GM03348 (cell line): ENCODE measurements at regions not wholly inside any gene's neighbourhood (a gene's known extent, or its start where the extent isn't known, plus 50 kb on each side); places are given as distances from the start of the nearest gene placed in this dataset.
"Not testable (repeated sequence)": the region's sequence is repeated elsewhere in the genome, so short reads cannot be mapped to it uniquely, and the experiment has no call there.

Source experiments
- DNase-seq: peaks from one replicate; pipeline ENCODE4 v3.0.0; 2012; ENCODE audit warnings: low spot score

DNA sequence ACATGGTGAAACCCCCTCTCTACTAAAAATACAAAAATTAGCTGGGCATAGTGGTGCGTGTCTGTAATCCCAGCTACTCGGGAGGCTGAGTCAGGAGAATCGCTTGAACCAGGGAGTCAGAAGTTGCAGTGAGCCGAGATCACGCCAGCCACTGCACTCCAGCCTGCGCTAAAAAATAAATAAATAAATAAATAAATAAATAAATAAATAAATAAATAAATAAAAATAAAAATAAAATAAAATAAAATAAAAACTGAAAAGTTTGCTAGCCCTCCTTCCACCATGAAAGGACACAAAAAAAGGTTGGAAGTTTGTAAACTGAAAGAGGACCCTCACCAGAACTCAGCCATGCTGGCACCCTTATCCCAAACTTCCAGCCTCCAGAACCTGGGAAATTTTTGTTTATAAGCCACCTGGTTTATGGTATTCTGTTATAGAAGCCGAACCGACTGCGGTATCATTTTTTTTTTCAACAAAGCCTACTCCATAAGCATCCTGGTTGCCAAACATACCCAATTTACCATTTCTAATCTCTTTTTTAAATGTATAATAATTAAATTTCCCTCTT, 448.2 kb downstream of the SEMA3D start:
- DNase-seq, result no peak

DNA sequence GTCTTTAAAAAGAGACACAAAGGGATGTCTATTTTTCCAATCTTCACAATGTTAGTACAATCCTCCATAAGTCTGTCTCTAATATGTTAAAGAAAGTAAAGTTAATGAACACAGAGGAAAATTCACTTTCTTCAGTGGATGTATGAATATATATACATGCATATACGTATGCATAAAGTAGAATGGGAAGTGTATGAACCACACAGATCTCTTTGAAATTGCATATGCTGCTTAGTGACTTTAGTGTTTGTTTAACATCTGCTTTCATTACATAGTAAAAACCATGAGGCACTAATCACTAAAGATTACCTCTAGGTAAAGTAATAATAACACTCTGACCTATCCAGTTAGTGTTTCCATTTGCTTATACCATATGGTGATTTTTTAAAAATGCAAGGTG, 451.2 kb downstream of the SEMA3D start:
- no peak for DNase-seq

DNA sequence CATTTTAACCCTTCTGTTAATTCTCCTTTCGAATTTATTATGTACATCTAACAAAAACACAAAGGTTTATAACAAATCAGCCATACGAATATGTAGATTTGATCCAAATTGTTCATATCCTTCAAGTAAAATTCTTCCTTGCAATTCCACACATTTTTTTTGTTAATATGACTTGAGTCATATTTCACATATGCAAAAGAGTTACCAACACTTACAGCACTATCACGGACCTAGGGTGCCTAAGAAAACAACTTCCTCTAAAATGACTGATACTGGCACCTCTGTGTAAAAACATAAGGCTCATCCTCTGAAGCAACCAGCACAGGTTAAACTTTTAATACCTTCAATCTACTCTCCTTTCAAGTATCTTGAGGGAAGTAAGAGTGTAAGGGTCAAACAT, 451.8 kb downstream of the SEMA3D start:
- peak; percentile 9 for DNase-seq

DNA sequence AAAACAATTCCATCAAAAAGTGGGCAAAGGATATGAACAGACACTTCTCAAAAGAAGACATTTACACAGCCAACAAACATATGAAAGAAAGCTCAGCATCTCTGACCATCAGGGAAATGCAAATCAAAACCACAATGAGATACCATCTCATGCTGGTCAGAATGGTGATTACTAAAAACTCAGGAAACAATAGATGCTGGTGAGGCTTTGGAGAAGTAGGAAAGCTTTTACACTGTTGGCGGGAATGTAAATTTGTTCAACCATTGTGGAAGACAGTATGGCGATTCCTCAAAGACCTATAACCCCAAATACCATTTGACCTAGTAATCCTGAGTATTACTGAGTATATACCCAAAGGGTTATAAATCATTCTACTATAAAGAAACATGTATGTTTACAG, 452.9 kb downstream of the SEMA3D start:
- not testable (repeated sequence) for DNase-seq

DNA sequence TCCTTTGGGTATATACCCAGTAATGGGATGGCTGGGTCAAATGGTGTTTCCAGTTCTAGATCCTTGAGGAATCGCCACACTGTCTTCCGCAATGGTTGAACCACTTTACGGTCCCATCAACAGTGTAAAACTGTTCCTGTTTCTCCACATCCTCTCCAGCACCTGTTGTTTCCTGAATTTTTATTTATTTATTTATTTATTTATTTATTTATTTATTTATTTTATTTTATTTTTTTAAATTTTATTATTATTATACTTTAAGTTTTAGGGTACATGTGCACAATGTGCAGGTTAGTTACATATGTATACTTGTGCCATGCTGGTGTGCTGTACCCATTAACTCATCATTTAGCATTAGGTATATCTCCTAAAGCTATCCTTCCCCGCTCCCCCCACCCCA, 456.0 kb downstream of the SEMA3D start:
- DNase-seq, result not testable (repeated sequence)

DNA sequence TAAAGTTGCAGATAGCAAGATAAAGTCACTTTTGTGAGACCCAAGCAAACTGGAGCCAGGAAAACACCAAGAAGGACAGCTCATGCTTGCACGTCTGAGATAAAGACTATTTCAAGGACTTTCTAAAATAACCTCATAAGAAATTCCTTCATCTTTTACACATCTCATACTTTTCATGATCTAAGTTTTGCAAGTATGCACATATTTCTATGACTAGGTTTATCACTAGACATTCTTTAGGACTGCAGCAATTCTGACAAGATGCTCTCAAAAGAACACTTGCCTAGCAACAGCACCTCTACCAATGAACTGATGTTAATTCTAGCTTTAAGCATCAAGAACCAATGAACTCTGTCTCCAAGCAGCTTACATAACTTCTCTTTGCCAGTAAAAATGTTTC, 457.6 kb downstream of the SEMA3D start:
- DNase-seq, result peak; percentile 46

DNA sequence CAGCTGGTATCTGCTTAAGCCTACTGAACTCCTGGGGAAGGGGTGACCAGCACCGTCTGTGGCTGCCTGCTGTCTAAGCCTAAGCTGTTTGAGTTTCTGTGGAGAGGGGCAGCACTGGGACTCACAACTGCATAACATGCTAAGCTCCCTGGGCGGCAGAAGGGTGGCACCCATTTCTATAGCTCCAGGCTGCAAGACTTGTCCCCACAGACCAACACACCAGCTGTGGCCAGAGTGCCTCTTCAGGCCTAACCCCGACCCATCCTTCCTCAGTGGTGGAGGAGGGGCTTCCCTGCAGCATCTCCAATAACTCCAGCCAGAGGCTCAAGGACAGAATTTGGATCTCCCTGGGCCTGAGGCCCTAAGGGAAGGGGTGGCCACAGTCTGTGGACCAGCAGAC, 464.1 kb downstream of the SEMA3D start:
- no peak for DNase-seq

DNA sequence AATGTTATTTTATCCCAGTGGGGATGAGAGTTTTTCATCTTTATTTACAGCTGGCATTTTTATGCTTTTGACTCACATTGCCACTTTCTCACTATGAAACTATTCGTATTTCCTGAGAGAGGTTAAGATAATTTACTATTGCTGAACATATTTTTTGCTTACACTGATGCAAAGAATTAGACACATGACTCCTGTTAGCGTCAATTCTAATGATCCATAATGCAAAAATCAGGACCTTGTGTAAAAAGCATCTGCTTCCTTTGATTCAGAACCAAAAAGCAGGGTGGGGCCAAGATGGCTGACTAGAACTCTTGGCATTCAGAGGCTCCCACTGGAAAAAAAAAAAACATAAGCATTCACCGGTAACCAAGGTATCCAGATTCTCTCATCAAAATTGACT, 464.8 kb downstream of the SEMA3D start:
- DNase-seq, result peak; percentile 28

DNA sequence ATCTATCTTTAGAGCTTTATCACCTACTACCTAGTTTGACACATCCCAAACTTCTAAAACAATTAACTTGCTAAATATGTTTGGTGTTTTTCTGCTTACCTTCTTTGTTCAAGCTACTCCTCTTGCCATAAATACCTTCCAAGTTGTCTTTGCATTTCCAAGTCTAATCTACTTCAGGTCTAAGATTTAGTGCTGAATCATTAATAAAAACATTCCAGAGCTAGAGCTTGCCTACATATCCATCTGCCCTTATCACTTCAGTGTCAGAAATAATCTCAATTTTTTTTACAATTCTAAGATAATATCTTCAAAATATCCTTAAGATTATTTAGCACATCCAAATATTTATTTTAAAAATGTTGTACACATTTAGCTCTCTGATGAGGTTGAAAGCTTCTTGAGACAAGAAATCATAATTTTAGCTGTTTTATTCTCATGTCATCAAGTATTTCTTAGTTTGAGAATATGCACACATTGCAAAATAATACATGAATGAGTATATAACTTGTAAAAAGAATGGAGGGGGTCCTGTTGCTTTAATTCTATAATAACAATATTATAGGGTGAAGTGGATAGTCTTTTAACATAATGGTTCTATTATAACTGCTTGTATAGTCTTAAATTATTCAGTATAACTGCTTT, 466.3 kb downstream of the SEMA3D start:
- DNase-seq, result no peak

DNA sequence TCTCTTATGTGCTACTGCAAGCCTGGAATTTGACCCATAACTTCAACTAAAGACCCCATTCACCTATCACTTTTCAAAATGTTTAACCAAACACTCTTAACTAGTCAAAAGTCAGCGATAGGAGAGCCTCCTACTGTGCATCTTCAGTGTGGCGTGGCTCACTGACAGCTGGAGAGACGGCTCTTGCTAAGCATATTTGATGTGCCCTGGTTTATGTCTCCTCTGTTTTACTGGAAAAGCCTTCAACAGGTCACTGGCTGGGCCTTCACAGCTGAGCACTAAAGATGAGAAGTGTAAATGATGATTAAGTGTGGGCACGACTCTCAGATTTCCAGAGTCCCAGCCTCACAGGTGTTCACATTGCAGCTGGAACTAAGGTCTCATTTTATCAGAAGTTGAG, 472.1 kb downstream of the SEMA3D start:
- DNase-seq, result no peak

DNA sequence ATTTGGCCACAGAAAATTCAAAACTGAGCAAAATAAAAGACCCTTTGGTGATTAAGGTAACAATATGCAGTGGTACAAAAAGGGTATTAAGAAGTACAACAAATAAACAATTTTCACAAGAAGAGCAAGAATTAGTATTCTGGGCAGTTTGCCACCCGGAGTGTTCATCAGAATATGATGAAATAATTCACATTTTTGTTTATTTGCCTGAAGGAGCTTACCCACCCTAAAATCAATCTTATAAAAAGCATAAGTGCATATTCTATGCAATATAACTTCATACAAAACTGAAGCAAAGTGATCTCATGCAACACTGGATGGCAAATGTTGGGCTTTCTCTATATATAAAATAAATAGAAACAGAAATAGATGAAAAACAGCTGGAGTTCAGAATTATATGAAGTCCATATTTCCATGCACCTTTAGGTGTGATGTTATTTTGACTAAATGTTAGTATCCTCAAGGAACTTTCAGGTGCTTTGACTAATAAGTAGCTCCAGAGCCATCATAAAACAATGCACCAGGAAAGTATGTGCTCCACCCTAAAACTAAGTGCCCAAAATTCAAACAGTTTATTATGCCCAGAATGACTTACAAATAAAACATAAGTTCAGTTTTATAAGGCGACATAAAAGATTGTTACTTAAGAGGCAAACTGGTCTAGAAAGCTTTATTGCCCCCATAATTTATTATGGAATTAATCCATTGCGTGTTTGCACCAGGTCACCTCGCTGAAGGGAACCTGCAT, 474.3 kb downstream of the SEMA3D start:
- DNase-seq, result no peak

DNA sequence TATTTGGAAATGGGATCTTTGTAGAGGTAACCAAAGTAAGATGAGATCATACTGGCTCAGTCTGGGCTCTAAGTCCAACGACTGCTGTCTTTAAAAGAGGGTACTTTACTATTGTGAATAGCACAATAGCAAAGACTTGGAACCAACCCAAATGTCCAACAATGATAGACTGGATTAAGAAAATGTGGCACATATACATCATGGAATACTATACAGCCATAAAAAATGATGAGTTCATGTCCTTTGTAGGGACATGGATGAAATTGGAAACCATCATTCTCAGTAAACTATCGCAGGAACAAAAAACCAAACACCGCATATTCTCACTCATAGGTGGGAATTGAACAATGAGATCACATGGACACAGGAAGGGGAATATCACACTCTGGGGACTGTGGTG, 476.3 kb downstream of the SEMA3D start:
- DNase-seq, result not testable (repeated sequence)

DNA sequence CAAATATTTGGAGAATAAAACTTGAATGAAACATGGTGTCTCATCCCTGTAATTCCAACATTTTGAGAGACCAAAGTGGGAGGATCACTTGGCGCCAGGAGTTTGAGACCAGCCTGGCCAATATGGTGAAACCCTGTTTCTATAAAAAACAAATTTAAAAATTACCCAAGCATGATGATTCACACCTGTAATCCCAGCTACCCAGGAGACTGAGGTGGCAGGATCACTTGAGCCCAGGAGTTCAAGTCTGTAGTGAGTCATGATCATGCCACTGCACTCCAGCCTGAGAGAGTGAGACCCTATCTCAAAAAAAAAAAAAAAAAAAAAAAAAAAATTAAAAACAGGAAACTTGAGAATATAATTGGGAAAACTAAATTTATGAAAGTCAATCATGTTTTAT, 481.1 kb downstream of the SEMA3D start:
- DNase-seq, result no peak

DNA sequence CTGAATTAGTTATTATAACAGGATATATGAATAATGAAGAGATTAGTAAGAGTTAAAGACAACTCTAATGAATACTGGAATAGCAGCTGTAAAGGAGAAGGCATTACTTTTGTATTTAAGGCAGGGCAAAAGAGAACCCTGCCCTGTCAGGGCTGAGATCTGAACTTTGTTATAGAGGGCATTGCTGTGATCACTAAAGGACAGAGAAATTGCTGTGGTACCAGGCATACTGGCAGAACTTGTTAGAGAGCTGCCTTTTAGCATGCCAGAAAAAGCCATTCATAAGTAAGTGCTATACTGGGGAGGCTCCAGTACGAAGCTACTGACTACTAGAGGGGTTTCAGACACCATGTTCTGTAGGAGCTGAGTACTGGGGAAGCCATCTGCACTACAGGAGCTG, 481.8 kb downstream of the SEMA3D start:
- no peak for DNase-seq

DNA sequence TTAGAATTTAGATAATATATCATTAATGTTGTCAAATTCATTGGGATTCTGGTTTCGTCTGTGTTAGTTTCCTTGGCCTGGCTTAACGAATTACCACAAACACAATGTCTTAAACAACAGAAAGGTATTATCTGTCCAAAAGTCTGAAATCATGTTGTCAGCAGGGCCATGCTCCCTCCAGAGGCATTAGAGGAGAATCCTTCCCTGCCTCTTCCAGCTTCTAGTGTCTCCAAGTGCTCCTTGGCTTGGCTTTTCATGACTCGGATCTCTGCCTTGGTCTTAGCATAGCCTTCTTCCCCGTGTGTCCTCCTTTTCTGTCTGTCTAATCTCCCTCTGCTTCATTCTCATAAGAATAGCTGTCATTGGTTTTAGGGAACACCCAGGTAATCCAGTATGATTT, 482.5 kb downstream of the SEMA3D start:
- DNase-seq, result no peak

DNA sequence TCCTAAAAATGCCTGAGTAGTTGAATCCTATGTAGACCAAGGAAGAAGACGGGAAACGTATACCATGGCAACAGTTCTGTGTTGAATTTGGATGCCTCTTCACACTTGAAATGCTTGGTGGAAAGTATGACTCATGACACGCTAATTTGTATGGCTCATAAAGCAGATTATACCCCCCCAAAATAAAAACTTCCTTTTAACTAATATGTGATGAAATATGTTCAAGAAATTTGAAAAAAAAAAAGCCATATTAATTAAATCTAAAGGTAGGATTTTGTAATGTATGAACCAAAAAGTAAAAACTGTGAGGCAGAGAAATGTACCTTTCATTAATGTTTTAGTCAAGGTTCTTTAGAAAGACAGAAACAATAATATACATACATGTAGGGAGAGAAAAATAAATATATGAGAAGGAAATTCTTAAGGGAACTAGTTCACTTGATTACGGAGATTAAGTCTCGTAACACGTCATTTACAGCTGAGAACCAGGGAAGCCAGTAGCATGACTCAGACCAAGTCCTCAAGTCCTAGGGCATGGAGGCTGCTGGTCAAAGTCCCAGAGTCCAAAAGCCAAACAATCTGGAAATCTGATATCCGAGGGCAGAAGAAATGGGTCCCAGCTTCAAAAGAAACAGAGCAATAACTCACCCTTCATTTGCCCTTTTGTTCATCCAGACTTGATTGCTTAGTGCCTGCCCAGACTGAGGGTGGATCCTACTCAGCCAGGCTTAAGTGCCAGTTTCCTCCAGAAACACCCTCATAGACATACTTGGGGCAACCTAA, 485.1 kb downstream of the SEMA3D start:
- no peak for DNase-seq

DNA sequence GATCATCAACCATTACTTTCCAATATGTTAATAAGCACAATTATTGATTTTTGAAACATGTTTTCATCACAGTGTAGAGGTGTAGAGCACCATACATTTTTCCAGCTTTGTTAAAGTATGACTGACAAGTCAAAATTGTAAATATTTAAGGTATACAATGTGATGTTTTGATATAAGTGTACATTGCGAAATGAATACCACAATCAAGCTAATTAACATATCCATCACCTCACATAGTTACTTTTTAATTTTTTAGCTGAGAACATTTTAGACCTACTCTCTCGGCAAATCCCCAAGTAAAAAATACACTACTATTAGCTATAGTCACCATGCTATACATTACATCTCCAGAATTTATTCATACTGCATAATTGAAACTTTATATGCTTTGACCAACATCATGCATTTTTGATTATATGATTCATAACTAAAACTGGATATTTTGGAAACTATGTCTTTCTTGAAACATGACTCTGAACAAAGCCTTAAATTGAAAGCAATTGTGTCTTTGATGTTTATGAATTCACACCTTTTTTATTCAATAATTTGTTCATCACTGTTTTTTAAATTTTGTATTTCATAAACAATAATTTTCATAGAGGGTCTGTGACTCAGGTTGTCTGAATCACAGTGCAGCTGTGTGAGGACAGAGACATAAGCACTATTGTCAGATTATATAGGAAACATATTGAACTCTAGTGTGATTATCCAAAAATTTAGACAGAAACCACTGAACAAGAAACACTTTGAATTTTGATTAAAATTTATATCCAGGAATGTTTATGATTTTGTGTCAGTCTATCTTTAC, 486.1 kb downstream of the SEMA3D start:
- DNase-seq, result no peak

DNA sequence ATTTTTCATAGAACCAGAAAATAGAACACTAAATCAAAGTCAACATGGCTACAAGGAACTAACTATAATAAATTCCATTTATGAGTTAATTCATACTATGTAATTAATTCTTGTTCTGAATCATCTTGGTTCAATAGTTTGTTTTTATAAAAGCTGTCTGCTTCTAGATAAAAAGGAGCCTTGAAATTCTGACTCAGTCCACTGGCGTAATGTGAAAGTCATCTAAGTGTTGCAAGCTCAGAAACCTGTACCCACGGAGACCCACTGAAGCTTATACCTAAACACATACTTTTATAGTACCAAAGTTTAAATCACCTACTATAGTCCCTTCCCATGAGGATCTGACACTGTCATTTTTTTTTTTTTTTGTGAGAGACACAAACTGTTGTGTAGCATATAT, 489.4 kb downstream of the SEMA3D start:
- peak; percentile 49 for DNase-seq

DNA sequence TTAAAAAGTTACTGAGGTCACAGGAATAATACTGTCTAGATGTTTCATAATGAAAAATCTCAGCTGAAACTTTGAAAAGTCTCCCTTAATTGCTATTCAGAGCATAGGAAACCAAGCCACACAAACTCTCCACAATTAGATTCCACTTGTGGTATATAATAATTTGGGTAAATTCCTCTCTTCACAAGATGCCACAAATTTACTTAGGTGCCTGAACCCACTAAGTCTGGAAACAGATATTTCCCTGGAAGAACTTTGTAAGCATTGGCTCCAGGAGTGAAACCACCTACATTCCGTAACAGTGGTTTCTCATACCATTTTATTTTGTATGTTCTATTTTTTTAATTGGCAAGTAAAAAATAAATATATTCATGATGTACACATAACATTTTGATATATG, 493.4 kb downstream of the SEMA3D start:
- DNase-seq, result no peak

DNA sequence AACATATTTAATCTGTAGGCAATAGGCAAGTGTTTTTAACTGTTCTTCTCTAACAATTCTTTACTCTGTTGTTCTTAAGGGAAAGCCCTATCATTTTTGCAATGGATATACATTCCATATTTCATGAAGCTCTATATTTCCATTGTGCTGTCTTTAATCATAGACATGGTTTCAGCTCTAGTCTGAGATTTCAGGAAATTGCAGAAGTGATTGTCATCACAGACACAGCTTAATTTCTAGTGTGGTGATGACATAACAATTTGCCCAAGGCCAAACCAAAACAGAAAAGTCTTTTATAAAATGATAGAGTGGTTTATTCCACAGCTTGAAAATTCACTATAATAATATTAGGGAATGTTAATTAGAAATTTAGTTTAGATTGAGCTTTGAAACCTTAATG, 494.1 kb upstream of the SEMA3A start:
- peak; percentile 20 for DNase-seq

DNA sequence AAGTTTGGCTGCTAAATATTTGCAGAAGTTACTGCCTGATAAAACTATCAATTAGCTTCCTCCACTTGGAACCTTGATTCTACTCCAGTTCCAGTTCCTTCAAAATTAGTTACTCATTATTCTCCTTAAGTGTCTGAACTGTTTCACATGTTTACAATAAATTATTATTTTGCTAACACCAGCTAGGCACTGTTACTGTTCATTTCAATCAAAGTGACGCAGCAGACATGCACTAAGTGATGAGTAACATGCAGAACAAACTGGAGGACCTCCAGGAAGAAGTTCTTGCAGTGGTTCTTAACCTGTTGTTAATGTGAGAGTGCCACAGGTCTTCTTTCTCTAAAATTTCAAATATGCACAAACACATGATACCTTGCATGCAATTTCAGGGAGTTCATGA, 491.8 kb upstream of the SEMA3A start:
- no peak for DNase-seq
